ENCODE measurements at regions not wholly inside any gene's neighbourhood (a gene's known extent, or its start where the extent isn't known, plus 50 kb on each side); places are given as distances from the start of the nearest gene placed in this dataset.
"Not testable (repeated sequence)": the region's sequence is repeated elsewhere in the genome, so short reads cannot be mapped to it uniquely, and the experiment has no call there.

DNA sequence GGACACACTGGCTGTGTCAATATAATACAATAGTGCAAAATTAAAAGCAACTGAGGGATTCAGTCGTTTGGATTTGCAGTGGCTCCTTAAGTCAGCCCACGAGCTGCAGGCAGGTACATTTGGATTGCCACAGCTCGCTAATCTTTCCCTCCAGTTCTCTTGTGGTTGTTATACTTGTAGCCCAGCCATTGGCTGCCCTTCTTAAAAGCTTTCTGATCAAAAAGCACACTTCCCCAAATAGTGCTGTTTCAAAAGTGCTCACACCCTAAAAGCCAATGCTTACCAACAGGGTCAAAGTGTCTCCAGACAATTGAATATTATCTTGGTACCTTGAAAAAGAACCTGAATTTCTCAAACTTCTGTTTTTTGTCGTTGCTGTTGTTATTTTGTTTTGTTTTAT is 404.7 kb upstream of the FAM98A start:
- no peak for DNase-seq (ENCODE audit: low read depth in 2 of 2)

- no peak for DNase-seq (ENCODE audit: low read depth in 2 of 2)
These were observed 402.5 kb upstream of the FAM98A start for GRCh38 chr2:34001557-34001956.

DNA sequence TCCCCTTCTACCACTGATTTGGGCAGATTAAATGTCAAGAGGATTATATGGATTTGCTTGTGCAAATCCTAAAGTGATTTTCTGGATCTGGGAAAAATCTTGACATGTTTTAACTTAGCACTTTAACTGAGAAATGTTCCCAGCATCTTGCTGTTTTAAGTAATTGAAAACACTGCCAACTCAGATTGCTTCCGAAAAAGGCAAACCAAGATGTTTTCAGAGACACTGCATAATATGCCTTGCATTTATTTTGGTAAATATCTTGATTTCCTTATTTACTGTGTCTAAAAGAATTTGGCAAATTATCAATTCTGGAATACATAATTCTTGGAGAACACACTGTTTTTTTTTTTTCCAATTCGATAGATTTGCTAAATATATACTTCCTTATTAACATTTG is 385.0 kb upstream of the FAM98A start:
- DNase-seq (ENCODE audit: low read depth in 2 of 2) = no peak

DNA sequence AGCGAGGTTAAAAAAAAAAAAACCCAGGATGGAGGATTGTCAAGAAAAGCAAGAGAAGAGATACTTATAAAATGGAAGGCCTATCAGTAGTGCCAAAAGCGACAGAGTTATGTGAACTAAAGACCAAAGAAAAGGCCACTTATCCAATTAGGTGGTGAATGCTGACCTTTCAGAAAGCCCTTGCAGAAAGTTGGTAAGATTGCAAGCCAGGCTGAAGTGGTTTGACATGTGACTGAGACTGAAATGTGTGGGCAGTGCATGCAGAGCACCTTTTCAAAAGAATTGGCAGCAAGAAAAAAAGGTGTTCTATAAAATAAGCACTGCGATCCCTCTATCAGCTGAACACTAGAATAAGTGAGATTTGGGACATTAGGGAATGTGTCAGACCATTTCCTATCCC is 379.4 kb upstream of the FAM98A start:
- no peak for DNase-seq (ENCODE audit: low read depth in 2 of 2)

GRCh38 chr2:33975498-33975897 is 376.4 kb upstream of the FAM98A start:
- no peak for DNase-seq (ENCODE audit: low read depth in 2 of 2)

DNA sequence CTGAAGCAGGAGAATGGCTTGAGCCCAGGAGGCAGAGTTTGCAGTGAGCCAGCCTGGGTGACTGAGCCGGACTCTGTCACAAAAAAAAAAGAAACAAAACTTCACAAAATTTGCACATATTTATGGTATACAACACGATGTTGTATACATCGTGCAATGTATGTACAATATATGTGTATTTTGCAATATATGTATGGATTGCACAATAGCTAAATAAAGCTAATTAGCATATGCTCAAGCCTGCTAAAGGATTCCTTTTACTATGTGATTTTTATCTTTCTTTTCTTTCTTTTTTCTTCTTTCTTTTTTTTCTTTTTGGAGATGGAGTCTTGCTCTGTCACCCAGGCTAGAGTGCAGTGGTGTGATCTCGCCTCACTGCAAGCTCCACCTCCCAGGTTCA is 368.0 kb upstream of the FAM98A start:
- no peak for DNase-seq (ENCODE audit: low read depth in 2 of 2)

- DNase-seq (ENCODE audit: low read depth in 2 of 2) = no peak
These were observed 359.5 kb upstream of the FAM98A start for GRCh38 chr2:33958591-33958990.

GRCh38 chr2:33949371-33949770 is 350.3 kb upstream of the FAM98A start:
- no peak for DNase-seq (ENCODE audit: low read depth in 2 of 2)

DNA sequence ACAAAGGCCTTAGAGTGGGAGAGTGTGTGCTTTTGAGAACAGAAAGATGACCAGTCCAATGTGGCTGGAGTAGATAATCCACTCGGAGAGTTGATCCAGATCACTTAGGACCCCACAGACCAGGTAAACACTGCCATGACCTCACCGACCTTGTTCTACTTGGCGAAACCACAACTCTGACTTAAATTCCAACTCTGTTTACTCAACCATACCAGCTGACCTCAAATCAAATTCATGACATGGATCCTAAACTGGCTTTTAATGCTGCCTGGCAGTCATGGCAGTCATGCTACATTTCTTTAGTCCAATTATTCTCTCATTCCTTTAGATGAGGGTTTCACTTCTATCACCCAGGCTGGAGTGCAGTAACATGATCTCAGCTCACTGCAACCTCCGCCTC is 347.1 kb upstream of the FAM98A start:
- no peak for DNase-seq (ENCODE audit: low read depth in 2 of 2)

DNA sequence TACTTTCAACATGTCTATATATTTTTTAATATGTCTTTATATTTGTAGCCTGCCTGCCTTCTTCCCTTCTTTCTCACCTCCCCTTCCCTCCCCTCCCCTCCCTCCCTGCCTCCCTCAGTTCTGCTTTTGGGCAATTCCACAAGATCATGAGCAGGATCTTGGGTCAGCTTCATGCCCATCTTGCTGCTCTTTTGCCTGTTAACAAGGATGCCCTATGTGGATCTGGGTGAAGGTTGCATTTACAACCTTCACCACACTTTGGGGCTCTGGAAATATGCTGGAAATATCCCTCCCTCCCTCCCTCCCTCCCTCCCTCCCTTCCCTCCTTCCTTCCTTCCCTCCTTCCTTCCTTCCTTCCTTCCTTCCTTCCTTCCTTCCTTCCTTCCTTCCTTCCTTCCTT is 334.1 kb upstream of the FAM98A start:
- no peak for DNase-seq (ENCODE audit: low read depth in 2 of 2)

- no peak for DNase-seq (ENCODE audit: low read depth in 2 of 2)
These were observed 332.1 kb upstream of the FAM98A start for GRCh38 chr2:33931164-33931563.

DNA sequence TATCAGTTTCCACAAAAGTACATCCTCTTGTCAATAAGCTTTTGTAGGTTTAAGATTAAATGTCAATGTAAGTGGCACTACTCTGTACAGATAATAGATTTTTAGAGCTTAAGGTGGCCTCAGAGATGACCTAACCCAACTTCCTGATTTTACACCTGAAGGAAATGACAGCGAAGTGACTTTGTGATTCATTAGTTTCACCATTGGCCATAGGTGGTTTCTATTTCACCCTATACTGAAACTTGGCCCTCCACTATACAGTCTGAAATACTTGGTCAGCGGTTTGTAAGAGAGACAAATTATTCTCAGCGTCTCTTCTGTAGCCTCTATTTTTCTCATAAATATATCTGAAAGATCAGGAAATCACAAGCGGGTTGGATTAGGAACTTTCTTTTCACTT is 330.4 kb upstream of the FAM98A start:
- no peak for DNase-seq (ENCODE audit: low read depth in 2 of 2)

DNA sequence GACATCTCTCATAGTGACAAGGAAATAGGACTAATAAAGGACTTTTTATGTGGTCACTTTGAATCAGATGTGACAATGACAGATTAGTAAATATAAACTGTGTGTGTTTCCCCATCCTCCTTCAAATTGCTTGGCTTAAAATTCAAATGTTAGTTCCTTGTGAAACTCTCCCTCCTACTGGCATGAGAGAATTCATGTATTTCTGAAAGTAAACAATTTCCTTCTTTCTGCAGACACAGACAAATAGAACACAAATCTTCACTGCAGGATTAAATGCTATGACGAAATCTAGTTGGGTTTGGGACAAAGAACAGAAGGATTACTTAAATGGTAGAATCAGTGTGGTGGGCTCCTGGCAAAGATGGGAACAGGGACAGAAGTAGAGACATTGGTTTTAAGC is 328.7 kb upstream of the FAM98A start:
- no peak for DNase-seq (ENCODE audit: low read depth in 2 of 2)

DNA sequence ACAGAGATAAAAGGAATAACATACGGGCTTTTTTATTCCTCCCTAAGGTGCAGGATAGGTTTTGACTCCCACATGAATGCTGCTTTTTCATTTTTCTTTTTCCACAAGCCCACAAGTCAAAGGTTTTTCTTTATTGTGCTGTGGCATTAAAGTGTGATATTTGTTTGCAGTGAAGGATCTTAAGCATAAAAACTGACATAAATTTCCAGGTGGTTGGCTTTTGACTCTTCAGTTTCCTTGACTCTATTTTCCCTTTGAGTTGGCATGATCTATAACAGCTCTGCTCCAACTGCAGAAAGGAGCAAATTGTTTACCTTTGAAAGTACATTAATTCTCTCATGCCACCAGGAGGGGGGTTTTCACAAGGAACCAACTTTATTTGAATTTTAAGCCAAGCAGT is 326.2 kb upstream of the FAM98A start:
- DNase-seq (ENCODE audit: low read depth in 2 of 2) = no peak

DNA sequence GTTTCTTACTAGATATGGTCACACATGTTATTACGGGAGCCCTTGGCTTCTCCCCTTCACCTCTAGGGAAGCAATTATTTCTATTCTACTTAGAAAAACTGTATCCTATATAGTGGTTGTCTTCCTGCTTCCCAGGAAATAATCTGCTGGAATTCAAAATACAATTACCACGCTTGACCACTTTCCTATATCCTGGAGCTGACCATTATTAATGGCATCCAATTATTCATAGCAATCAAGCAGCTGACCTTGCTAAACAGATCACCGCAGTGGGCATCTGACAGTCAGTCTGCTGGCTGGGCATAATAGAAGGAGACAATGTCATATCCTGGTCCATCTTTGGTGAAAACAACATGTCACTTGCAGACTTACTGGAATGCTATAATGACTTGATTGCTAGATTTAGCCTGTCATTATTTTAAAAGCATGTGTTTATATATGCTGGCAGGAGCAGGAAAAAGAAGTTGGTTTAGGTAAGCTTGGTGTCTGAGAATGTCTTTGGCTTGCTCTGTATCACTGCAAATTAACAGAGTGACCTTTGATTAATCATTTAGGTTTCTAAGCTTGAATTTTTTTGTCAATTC is 325.6 kb upstream of the FAM98A start:
- DNase-seq (ENCODE audit: low read depth in 2 of 2) = no peak

GRCh38 chr2:33917252-33917651 is 318.2 kb upstream of the FAM98A start:
- DNase-seq (ENCODE audit: low read depth in 2 of 2) = no peak

DNA sequence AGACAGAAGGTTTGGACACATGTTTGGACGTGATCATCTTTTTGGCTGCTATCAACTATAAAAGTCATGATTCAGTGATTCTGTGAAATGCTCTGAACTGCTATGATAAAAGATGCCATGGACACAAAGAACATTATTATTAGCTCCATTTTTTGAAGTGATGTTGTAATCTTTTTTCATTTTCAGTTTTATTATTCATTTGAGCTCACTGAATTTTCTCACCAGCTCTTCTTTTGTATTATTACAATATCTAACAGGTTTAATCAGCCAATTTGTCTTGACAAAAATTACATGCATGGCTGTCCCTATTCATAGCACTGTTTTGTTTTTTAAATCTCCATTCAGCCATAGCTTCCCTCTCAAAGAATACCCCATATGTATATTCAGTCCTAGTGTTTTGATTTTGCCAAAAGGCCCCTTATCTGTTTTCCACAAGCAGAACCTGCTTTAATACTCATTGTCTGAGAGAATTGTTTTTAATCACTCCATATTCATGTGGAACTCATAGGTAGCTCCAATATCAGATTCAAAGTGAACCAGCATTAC is 314.0 kb upstream of the FAM98A start:
- DNase-seq (ENCODE audit: low read depth in 2 of 2) = no peak

DNA sequence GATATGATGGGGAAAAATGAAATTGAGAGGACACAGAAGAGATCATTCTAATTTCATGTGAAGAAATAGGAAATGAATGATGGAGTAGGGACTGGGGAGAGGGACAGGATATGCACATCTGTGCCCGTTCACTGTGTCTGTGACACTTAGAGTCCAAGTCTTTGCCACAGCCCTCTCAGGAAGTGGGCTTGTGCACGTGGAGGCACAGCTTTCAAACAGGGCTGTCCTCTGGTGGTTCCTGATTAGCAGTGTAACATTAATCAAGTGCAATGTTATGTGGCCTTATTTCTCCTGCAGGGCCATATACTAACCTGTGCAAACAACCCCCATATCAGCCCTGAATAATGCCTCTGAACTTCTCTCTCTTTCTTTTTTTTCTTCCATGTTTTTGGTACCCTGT is 312.2 kb upstream of the FAM98A start:
- DNase-seq (ENCODE audit: low read depth in 2 of 2) = no peak

GRCh38 chr2:33909945-33910695 is 311.0 kb upstream of the FAM98A start:
- no peak for DNase-seq (ENCODE audit: low read depth in 2 of 2)

GRCh38 chr2:33907866-33908265 is 308.8 kb upstream of the FAM98A start:
- no peak for DNase-seq (ENCODE audit: low read depth in 2 of 2)

DNA sequence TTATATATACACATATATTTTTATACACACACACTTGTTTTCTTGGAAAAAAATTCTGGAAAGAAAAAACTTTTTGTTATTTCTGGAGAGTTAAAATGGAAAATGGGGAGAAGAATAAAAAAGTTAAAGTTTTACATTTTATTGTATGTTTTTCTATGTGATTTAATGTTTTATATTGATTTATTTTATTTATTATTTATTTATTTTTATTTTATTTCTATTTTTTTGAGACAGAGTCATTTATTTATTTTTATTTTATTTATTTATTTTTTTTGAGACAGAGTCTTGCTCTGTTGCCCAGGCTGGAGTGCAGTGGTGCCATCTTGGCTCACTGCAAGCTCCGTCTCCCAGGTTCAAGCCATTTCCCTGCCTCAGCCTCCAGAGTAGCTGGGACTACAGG is 307.0 kb upstream of the FAM98A start:
- DNase-seq (ENCODE audit: low read depth in 2 of 2) = not testable (repeated sequence)

DNA sequence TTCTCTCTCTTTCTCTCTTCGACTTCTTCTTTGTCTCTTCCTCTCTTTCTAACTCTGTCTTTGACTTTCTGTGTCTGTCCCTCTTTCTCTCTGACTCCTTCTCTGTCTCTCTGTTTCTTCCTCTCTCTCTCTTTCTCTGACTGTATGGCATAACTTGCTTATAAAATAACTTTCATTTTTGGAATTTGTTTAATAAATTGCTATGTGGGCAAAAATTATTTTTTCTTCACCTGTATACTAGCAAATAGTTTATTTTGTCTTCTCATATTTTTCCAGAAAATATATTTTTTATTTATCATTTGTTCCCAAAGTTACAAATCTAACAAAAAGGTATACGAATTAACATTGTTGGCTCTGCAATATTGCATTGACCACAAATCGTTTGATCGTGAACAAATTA is 305.7 kb upstream of the FAM98A start:
- no peak for DNase-seq (ENCODE audit: low read depth in 2 of 2)

DNA sequence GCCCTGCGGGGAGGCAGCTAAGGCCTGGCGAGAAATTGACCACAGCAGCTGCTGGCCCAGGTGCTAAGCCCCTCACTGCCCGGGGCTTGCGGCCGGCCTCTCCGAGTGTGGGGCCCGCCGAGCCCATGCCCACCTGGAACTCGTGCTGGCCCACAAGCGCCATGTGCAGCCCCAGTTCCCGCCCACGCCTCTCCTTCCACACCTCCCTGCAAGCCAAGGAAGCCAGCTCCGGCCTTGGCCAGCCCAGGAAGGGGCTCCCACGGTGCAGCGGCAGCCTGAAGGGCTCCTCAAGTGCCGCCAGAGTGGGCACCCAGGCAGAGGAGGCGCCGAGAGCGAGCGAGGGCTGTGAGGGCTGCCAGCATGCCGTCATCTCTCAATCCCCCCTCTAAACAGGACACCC is 304.6 kb upstream of the FAM98A start:
- no peak for DNase-seq (ENCODE audit: low read depth in 2 of 2)

- no peak for DNase-seq (ENCODE audit: low read depth in 2 of 2)
These were observed 304.1 kb upstream of the FAM98A start for GRCh38 chr2:33903215-33903614.

Measured in stimulated activated CD8-positive, alpha-beta memory T cell treated with anti-CD3 and anti-CD28 coated beads, Interleukin-2, amount 100 ng/mL, for 1 hour (primary cell).